ENCODE measurements at regions not wholly inside any gene's neighbourhood (a gene's known extent, or its start where the extent isn't known, plus 50 kb on each side); places are given as distances from the start of the nearest gene placed in this dataset.

DNA sequence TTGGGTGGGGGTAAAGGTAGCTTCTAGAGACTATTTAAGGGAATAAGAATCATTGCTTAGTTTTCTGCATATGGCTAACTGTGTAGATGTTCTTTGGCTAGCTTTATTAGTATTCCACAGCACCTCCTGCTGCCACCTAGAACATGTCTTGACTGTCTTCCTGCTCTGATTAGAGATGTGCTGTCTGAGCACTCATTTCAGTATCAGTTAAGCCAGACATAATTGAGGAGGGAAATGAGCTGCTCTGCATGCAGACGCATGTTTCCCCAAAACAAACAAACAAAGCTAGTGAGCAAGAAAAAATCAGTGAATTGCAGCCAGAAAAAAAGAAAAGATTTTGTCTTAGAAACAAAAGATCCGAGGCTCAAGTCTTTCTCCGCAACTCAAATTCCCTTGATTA, 402.2 kb downstream of the AASDHPPT start:
- DNase-seq (no peak), ATAC-seq (no peak)
- Histone ChIP-seq H3K4me1 (no peaks in the 10 kb centered on the region), H3K27me3 (no peaks in the 10 kb centered on the region), H3K27ac (no peak overlapping the region), H3K9me3 (peaks cover 0 to 3% (median under 1%) of the 10 kb centered on the region in 11 donors), H3K4me3 (no peak overlapping the region), H3K36me3 (no peaks in the 10 kb centered on the region)
- intact Hi-C loops (cut with DNase I): no loop called here
- WGBS, 2 donors: 59 to 70% methylated on average over 3 of the region's 3 CpGs
- TF ChIP-seq CTCF (IDR thresholded peaks at IDR 0.05): no peak

GRCh38 chr11:106480581-106481190, 403.2 kb downstream of the AASDHPPT start:
- TF ChIP-seq CTCF (IDR thresholded peaks at IDR 0.05): no peak
- no peaks in the 10 kb centered on the region for H3K27me3 ChIP-seq
- H3K36me3 ChIP-seq: no peaks in the 10 kb centered on the region
- H3K9me3 ChIP-seq: peaks cover 0 to 4% (median 0%) of the 10 kb centered on the region in 11 donors
- DNase-seq: no peak
- H3K4me1 ChIP-seq: no peaks in the 10 kb centered on the region
- WGBS, 2 donors: 74 to 91% methylated on average over 1 of the region's 1 CpG
- intact Hi-C loops (cut with DNase I): no loop called here
- no peak overlapping the region for H3K27ac ChIP-seq
- H3K4me3 ChIP-seq: no peak overlapping the region
- no peak for ATAC-seq

- H3K27ac ChIP-seq: no peak overlapping the region
- H3K9me3 ChIP-seq: peaks cover 0 to 4% (median 0%) of the 10 kb centered on the region in 11 donors
- intact Hi-C loops (cut with DNase I): no loop called here
- H3K4me1 ChIP-seq: no peaks in the 10 kb centered on the region
- no peak for TF ChIP-seq CTCF (IDR thresholded peaks at IDR 0.05)
- H3K36me3 ChIP-seq: no peaks in the 10 kb centered on the region
- no peaks in the 10 kb centered on the region for H3K27me3 ChIP-seq
- DNase-seq (no peak), ATAC-seq (no peak)
- WGBS, 2 donors: 40 to 47% methylated on average over 3 of the region's 3 CpGs
- no peak overlapping the region for H3K4me3 ChIP-seq
Observed at GRCh38 chr11:106482917-106483785, 405.7 kb downstream of the AASDHPPT start.

GRCh38 chr11:106491751-106492150, 414.3 kb downstream of the AASDHPPT start:
- H3K27ac ChIP-seq: no peak overlapping the region
- no peaks in the 10 kb centered on the region for H3K36me3 ChIP-seq
- no peaks in the 10 kb centered on the region for H3K27me3 ChIP-seq
- TF ChIP-seq CTCF (IDR thresholded peaks at IDR 0.05): no peak
- DNase-seq (no peak), ATAC-seq (no peak)
- intact Hi-C loops (cut with DNase I): no loop called here
- peaks cover 0 to 13% (median 0%) of the 10 kb centered on the region in 11 donors for H3K9me3 ChIP-seq
- H3K4me3 ChIP-seq: no peak overlapping the region
- H3K4me1 ChIP-seq: no peaks in the 10 kb centered on the region
